ENCODE measurements at regions not wholly inside any gene's neighbourhood (a gene's known extent, or its start where the extent isn't known, plus 50 kb on each side); places are given as distances from the start of the nearest gene placed in this dataset.

DNA sequence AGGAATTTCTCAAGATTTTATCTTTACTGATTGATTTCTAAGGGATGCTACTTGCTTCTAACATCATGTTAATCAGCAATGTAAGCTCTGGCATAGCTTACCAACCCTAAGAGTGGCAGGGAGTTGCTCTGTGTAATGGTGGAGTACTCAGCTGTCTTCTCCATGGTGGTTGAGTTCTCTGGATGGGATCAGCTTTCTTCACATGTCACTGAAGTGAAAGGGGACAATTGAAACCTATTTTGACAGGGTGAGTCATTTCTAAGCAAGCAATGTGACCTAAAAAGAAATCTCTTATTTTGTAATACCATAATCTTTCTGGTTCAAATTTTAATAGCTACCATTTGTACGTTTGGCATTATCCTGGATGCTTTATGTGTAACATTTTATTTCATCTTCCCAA lies 430.4 kb downstream of the GJA1 start:
- TF ChIP-seq, protein P1, sequence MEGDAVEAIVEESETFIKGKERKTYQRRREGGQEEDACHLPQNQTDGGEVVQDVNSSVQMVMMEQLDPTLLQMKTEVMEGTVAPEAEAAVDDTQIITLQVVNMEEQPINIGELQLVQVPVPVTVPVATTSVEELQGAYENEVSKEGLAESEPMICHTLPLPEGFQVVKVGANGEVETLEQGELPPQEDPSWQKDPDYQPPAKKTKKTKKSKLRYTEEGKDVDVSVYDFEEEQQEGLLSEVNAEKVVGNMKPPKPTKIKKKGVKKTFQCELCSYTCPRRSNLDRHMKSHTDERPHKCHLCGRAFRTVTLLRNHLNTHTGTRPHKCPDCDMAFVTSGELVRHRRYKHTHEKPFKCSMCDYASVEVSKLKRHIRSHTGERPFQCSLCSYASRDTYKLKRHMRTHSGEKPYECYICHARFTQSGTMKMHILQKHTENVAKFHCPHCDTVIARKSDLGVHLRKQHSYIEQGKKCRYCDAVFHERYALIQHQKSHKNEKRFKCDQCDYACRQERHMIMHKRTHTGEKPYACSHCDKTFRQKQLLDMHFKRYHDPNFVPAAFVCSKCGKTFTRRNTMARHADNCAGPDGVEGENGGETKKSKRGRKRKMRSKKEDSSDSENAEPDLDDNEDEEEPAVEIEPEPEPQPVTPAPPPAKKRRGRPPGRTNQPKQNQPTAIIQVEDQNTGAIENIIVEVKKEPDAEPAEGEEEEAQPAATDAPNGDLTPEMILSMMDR (IDR thresholded peaks at IDR 0.05; ENCODE audit: low read length) = no peak
- no peak for TF ChIP-seq EZH2 (IDR thresholded peaks at IDR 0.05; ENCODE audit: borderline replicate concordance, low read length)

All from OCI-LY1 (cell line).